ENCODE measurements at regions not wholly inside any gene's neighbourhood (a gene's known extent, or its start where the extent isn't known, plus 50 kb on each side); places are given as distances from the start of the nearest gene placed in this dataset.

- TF ChIP-seq CTCF (IDR thresholded peaks at IDR 0.05) (no peak), POLR2A (IDR thresholded peaks at IDR 0.05) (no peak)
These were observed 560.0 kb downstream of the TBC1D32 start for GRCh38 chr6:120774275-120774674.

Data from Peyer's patch (tissue), 4 donors.